ENCODE measurements at regions not wholly inside any gene's neighbourhood (a gene's known extent, or its start where the extent isn't known, plus 50 kb on each side); places are given as distances from the start of the nearest gene placed in this dataset.

- Mint-ChIP-seq H3K36me3 (ENCODE audit: low read depth) (no peaks in the 10 kb centered on the region), H3K9me3 (no peaks in the 10 kb centered on the region), H3K27me3 (ENCODE audit: low read depth) (peaks cover 12% of the 10 kb centered on the region), H3K27ac (no peak overlapping the region), H3K4me1 (no peaks in the 10 kb centered on the region), H3K4me3 (no peak overlapping the region)
- TF ChIP-seq CTCF (IDR thresholded peaks at IDR 0.05; ENCODE audit: unreplicated experiment in 3 of 3): no peak
These were observed 511.8 kb upstream of the LCORL start for GRCh38 chr4:18533262-18533775.

DNA sequence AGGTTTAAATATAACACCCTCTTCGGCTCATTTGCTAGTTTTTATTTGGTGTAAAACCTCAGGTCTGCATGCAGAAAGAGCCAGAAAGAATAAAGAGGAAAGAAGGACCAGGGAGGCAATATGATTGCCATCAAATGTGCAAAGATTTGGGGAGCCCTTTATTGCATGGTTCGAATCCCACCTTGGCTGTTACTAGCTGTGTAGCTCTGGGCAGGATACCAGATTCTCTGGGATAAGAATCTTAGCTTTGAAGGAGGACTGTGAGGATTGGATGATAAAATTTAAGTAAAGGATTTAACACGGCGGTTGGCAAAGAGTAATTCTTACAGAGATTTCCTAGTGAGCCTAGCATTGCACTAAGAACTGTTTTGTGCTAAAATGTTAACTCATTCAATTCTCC is 510.2 kb upstream of the LCORL start:
- H3K4me1 Mint-ChIP-seq: no peaks in the 10 kb centered on the region
- no peaks in the 10 kb centered on the region for H3K36me3 Mint-ChIP-seq (ENCODE audit: low read depth)
- peaks cover 12% of the 10 kb centered on the region for H3K27me3 Mint-ChIP-seq (ENCODE audit: low read depth)
- H3K27ac Mint-ChIP-seq: no peak overlapping the region
- TF ChIP-seq CTCF (IDR thresholded peaks at IDR 0.05; ENCODE audit: unreplicated experiment in 3 of 3): no peak
- H3K9me3 Mint-ChIP-seq: no peaks in the 10 kb centered on the region
- no peak overlapping the region for H3K4me3 Mint-ChIP-seq

DNA sequence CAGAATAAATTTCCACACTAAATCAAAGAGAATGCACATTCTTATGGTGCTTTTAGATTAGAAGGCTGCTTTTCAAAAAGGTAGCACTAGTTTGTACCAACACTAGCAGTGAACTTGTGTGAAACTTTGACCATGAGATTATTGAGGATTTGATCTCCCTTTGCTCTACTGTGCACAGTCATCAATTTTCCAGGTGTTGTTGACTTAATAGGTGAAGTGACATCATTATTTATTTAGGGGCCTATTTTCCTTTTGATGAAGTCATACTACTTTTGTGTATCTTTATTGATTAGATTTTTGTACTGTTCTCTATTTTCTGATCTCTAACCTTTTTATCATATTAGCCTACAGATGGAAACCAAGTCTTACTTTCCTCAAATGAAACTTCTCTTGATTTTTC is 507.9 kb upstream of the LCORL start:
- Mint-ChIP-seq H3K36me3 (ENCODE audit: low read depth) (no peaks in the 10 kb centered on the region), H3K4me1 (no peaks in the 10 kb centered on the region), H3K27ac (no peak overlapping the region), H3K27me3 (ENCODE audit: low read depth) (peaks cover 3% of the 10 kb centered on the region), H3K9me3 (no peaks in the 10 kb centered on the region), H3K4me3 (no peak overlapping the region)
- TF ChIP-seq CTCF (IDR thresholded peaks at IDR 0.05; ENCODE audit: unreplicated experiment in 3 of 3): no peak

- H3K27ac Mint-ChIP-seq: no peak overlapping the region
- H3K36me3 Mint-ChIP-seq (ENCODE audit: low read depth): no peaks in the 10 kb centered on the region
- TF ChIP-seq CTCF (IDR thresholded peaks at IDR 0.05; ENCODE audit: unreplicated experiment in 3 of 3): no peak
- no peaks in the 10 kb centered on the region for H3K4me1 Mint-ChIP-seq
- peaks cover 4% of the 10 kb centered on the region for H3K27me3 Mint-ChIP-seq (ENCODE audit: low read depth)
- H3K4me3 Mint-ChIP-seq: no peak overlapping the region
- no peaks in the 10 kb centered on the region for H3K9me3 Mint-ChIP-seq
These were observed 503.1 kb upstream of the LCORL start for GRCh38 chr4:18524667-18525066.

GRCh38 chr4:18518098-18518497 is 496.5 kb upstream of the LCORL start:
- TF ChIP-seq CTCF (IDR thresholded peaks at IDR 0.05; ENCODE audit: unreplicated experiment in 3 of 3): no peak
- Mint-ChIP-seq H3K27ac (no peak overlapping the region), H3K4me3 (no peak overlapping the region), H3K9me3 (no peaks in the 10 kb centered on the region), H3K36me3 (ENCODE audit: low read depth) (no peaks in the 10 kb centered on the region), H3K4me1 (no peaks in the 10 kb centered on the region), H3K27me3 (ENCODE audit: low read depth) (peaks cover 4% of the 10 kb centered on the region)

DNA sequence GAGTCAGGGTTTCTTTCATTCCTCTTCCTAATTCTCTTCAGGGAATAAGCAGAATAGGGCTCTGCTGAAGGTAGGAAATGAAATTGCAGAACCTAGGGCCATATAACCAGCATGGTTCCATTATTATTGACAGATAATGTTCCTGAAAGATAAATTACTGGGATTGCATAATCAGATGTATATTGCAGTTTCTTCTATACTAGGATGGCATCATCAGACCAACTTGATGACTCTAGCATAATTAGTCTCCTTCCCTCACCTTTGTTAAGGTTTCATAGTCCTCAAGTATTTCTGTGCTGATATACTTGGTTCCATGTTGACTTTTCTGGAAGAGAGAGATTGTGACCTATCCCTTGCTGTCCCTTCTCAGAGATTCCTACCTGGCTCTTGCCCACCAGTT is 492.3 kb upstream of the LCORL start:
- H3K36me3 Mint-ChIP-seq (ENCODE audit: low read depth): no peaks in the 10 kb centered on the region
- H3K4me1 Mint-ChIP-seq: no peaks in the 10 kb centered on the region
- peaks cover 3% of the 10 kb centered on the region for H3K27me3 Mint-ChIP-seq (ENCODE audit: low read depth)
- H3K4me3 Mint-ChIP-seq: no peak overlapping the region
- no peaks in the 10 kb centered on the region for H3K9me3 Mint-ChIP-seq
- TF ChIP-seq CTCF (IDR thresholded peaks at IDR 0.05; ENCODE audit: unreplicated experiment in 3 of 3): no peak
- H3K27ac Mint-ChIP-seq: no peak overlapping the region
